Neural crest cell (in vitro differentiated cells): ENCODE measurements at regions not wholly inside any gene's neighbourhood (a gene's known extent, or its start where the extent isn't known, plus 50 kb on each side); places are given as distances from the start of the nearest gene placed in this dataset.

Experiments used
- DNase-seq: peaks from one replicate; pipeline ENCODE4 v3.0.0; 2021; ENCODE audit warnings: low read depth, mixed read lengths, low spot score
- H3K27ac Mint-ChIP-seq: one replicate; pipeline ENCODE4 v1.8.0; 2021; ENCODE audit warnings: mild to moderate bottlenecking, mixed read lengths; ENCODE audit not compliant: unreplicated experiment
- H3K27me3 Mint-ChIP-seq: 2 replicates; pipeline ENCODE4 v1.8.0; 2021; ENCODE audit warnings: low read depth, mild to moderate bottlenecking, mixed read lengths
- H3K36me3 Mint-ChIP-seq: 2 replicates; pipeline ENCODE4 v1.8.0; 2021; ENCODE audit warnings: low read depth, mild to moderate bottlenecking, mixed read lengths
- H3K4me1 Mint-ChIP-seq: 2 replicates; pipeline ENCODE4 v1.8.0; 2021; ENCODE audit warnings: mixed read lengths
- H3K4me3 Mint-ChIP-seq: one replicate; pipeline ENCODE4 v1.8.0; 2021; ENCODE audit warnings: mild to moderate bottlenecking, mixed read lengths
- H3K9me3 Mint-ChIP-seq: 2 replicates; pipeline ENCODE4 v1.8.0; 2021; ENCODE audit warnings: mixed read lengths
- TF ChIP-seq, protein P1 (sequence below): fragments of 200-600 bp; sonication (generic); conservative IDR thresholded peaks from 2 replicates; pipeline ENCODE4 v1.5.0; 2021; ENCODE audit warnings: antibody characterized with exemption, mild to moderate bottlenecking

DNA sequence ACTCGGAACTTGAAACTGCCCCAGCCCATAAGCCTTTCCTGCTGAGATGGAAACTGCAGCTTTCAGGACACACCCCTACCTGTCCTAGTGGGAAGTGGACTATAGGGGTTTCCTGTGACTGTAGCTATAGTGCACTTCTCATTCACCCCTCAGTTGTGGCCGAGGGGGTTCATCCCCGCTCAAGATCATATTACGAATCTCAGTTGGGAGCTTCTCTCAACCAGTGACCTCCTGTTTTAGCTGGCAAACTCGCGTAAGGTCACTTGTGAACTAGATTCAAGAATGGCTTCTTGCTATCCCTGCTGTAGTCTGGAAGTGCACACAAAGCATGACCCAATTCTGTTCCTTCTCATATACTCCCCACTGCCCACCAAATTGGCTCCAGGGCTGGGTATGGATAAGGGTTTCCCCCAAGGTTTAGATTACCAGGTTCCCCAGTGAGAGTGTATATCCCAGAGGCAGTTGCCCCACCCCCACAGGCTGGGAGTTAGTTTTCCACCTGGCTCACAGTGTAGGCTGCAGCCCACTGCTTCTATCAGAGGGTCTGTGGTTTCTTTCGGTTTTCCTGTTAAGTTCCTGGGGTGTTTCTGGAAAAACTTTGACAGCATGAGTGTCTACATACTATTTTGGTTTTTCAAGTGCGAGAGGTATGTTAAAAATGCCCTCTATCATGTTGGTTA is 812.9 kb downstream of the JRKL start:
- Mint-ChIP-seq H3K27me3 (no peaks in the 10 kb centered on the region), H3K4me1 (no peaks in the 10 kb centered on the region), H3K27ac (no peak overlapping the region), H3K4me3 (no peak overlapping the region), H3K9me3 (no peaks in the 10 kb centered on the region), H3K36me3 (no peaks in the 10 kb centered on the region)
- TF ChIP-seq, protein P1, sequence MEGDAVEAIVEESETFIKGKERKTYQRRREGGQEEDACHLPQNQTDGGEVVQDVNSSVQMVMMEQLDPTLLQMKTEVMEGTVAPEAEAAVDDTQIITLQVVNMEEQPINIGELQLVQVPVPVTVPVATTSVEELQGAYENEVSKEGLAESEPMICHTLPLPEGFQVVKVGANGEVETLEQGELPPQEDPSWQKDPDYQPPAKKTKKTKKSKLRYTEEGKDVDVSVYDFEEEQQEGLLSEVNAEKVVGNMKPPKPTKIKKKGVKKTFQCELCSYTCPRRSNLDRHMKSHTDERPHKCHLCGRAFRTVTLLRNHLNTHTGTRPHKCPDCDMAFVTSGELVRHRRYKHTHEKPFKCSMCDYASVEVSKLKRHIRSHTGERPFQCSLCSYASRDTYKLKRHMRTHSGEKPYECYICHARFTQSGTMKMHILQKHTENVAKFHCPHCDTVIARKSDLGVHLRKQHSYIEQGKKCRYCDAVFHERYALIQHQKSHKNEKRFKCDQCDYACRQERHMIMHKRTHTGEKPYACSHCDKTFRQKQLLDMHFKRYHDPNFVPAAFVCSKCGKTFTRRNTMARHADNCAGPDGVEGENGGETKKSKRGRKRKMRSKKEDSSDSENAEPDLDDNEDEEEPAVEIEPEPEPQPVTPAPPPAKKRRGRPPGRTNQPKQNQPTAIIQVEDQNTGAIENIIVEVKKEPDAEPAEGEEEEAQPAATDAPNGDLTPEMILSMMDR, result no peak
- DNase-seq, result no peak

DNA sequence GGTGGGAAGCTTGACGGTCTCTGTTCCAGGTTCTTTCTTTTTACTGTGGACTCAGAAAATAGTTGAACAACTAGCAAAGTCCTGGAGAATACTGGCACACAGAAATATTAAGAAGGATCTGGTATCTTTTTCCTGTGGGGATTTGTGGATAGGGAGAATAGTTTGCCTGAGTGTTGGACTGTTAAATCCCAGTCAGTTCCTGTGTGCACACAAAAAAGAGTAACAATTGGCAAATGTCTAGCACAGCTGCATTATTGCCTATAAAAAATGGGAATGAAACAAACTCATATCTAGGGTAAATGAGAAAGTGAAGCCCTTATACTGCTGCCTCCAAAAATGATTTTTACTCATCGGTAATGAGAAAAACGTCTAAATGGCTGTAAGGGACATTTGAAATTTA is 828.2 kb downstream of the JRKL start:
- DNase-seq, result no peak
- TF ChIP-seq, protein P1, result no peak
- Mint-ChIP-seq H3K9me3 (no peaks in the 10 kb centered on the region), H3K27ac (no peak overlapping the region), H3K4me3 (no peak overlapping the region), H3K36me3 (no peaks in the 10 kb centered on the region), H3K4me1 (no peaks in the 10 kb centered on the region), H3K27me3 (no peaks in the 10 kb centered on the region)

- no peaks in the 10 kb centered on the region for H3K27me3 Mint-ChIP-seq
- TF ChIP-seq, protein P1, result no peak
- no peaks in the 10 kb centered on the region for H3K36me3 Mint-ChIP-seq
- H3K4me1 Mint-ChIP-seq, result no peaks in the 10 kb centered on the region
- no peaks in the 10 kb centered on the region for H3K9me3 Mint-ChIP-seq
- H3K4me3 Mint-ChIP-seq, result no peak overlapping the region
- DNase-seq, result no peak
- H3K27ac Mint-ChIP-seq, result no peak overlapping the region
These were observed 833.8 kb downstream of the JRKL start for GRCh38 chr11:97223647-97224046.

- Mint-ChIP-seq H3K27ac (no peak overlapping the region), H3K27me3 (no peaks in the 10 kb centered on the region), H3K4me3 (no peak overlapping the region), H3K36me3 (no peaks in the 10 kb centered on the region), H3K9me3 (no peaks in the 10 kb centered on the region), H3K4me1 (no peaks in the 10 kb centered on the region)
- TF ChIP-seq, protein P1, result no peak
- no peak for DNase-seq
These were observed 834.6 kb downstream of the JRKL start for GRCh38 chr11:97224396-97224795.

DNA sequence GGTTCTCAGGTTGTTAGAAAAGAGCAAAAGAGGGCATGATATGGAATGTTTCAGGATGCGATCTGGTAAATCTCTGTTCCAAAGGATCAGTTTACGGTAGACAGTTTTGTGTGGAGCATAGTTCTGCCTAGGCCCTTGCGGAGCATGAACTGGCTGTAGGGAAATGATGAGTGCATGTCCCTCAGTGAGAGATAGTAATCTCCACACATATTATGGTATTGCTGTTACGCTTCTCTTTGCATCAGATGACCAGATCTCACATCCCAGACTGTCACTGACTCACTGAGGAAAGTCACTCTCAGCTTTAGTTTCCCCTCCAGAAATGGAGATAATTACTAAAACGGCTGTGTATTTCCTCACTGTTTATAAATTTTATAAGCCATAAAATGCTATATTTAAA is 836.0 kb downstream of the JRKL start:
- Mint-ChIP-seq H3K4me1 (no peaks in the 10 kb centered on the region), H3K27ac (no peak overlapping the region), H3K36me3 (no peaks in the 10 kb centered on the region), H3K9me3 (peaks cover 3% of the 10 kb centered on the region), H3K27me3 (no peaks in the 10 kb centered on the region), H3K4me3 (no peak overlapping the region)
- no peak for DNase-seq
- TF ChIP-seq, protein P1, result no peak
